Heart left ventricle (tissue), 13 donors: ENCODE measurements at regions not wholly inside any gene's neighbourhood (a gene's known extent, or its start where the extent isn't known, plus 50 kb on each side); places are given as distances from the start of the nearest gene placed in this dataset.

ENCODE experiments used
- POLR2A ChIP-seq, 2 donors: fragments of 450-650 bp; IDR thresholded peaks; one replicate each; pipeline ENCODE4 v1.6.1; 2017; ENCODE audit warnings: antibody characterized with exemption in 2 of 2, mild to moderate bottlenecking in 2 of 2, moderate library complexity in 2 of 2
- TF ChIP-seq, protein P1 (sequence below), 12 donors: fragments of 200-600 bp; sonication (generic) in 4 of 12; IDR thresholded peaks; one replicate each; pipeline versions ENCODE4 v1.5.0 to v1.8.0; 2018 to 2022; ENCODE audit warnings: antibody characterized with exemption in 12 of 12, mild to moderate bottlenecking in 5 of 12
- donor health status: ischemic (EF 13 %, LVEDD 7.1; RV severe dilation, severe dysfunction).
- donor health status: DM: no; HTN: yes; CAD: no.
- donor health status: DM: no; HTN: no; CAD: no.
- donor health status: ischemic (EF 25% LVEDD 6.9; RV normal size, moderate dysfunction).
- donor health status: ischemic (EF 25% LVEDD 5.7; RV mildly dilated, moderate dysfunction).
- donor health status: ischemic (EF 35%, LVEDD 5.7; RV mildly dilated, moderate dysfunction).
- donor health status: nonischemic (EF 11% LVEDD 7.7; RV severe dilation, severe dysfunction).
- donor health status: DM: yes; HTN: yes; CAD: no.
- donor health status: PGD.
- donor health status: ischemic (EF 29% LVEDD 5.4; RV normal size, mild dysfunction).
- donor health status: nonischemic (EF 23%, LVEDD 6.1; RV moderate dilation, normal function).

- TF ChIP-seq POLR2A (IDR thresholded peaks at IDR 0.05), result no peak
- TF ChIP-seq, protein P1, sequence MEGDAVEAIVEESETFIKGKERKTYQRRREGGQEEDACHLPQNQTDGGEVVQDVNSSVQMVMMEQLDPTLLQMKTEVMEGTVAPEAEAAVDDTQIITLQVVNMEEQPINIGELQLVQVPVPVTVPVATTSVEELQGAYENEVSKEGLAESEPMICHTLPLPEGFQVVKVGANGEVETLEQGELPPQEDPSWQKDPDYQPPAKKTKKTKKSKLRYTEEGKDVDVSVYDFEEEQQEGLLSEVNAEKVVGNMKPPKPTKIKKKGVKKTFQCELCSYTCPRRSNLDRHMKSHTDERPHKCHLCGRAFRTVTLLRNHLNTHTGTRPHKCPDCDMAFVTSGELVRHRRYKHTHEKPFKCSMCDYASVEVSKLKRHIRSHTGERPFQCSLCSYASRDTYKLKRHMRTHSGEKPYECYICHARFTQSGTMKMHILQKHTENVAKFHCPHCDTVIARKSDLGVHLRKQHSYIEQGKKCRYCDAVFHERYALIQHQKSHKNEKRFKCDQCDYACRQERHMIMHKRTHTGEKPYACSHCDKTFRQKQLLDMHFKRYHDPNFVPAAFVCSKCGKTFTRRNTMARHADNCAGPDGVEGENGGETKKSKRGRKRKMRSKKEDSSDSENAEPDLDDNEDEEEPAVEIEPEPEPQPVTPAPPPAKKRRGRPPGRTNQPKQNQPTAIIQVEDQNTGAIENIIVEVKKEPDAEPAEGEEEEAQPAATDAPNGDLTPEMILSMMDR (IDR thresholded peaks at IDR 0.05), result no peak
Measured at GRCh38 chr3:3556078-3556477, 243.2 kb upstream of the LRRN1 start.
